ENCODE measurements at regions not wholly inside any gene's neighbourhood (a gene's known extent, or its start where the extent isn't known, plus 50 kb on each side); places are given as distances from the start of the nearest gene placed in this dataset.

DNA sequence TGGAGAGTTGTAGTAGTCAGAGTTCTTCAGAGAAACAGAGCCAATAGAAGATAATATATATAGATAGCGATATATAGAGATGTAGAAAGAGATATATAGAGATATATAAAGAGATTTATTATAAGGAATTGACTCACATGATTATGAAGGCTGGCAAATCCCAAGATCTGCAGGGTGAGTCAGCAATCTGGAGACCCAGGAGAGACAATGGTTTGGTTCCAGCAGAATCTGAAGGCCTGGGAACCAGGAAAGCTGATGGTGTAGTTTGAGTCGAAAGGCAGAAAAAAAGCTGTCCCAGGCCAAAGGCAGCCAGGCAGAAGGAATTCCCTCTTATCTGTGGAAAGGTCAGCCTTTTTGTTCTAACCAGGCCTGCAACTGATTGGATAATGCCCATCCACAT is 194.1 kb downstream of the NUFIP1 start:
- no peaks in the 10 kb centered on the region for H3K27me3 ChIP-seq (ENCODE audit: insufficient read depth in 3 of 3, low read length in 2 of 3)
- intact Hi-C loops (cut with DNase I): no loop called here
- H3K4me3 ChIP-seq: no peak overlapping the region
- no peaks in the 10 kb centered on the region for H3K4me1 ChIP-seq
- TF ChIP-seq, protein P1, sequence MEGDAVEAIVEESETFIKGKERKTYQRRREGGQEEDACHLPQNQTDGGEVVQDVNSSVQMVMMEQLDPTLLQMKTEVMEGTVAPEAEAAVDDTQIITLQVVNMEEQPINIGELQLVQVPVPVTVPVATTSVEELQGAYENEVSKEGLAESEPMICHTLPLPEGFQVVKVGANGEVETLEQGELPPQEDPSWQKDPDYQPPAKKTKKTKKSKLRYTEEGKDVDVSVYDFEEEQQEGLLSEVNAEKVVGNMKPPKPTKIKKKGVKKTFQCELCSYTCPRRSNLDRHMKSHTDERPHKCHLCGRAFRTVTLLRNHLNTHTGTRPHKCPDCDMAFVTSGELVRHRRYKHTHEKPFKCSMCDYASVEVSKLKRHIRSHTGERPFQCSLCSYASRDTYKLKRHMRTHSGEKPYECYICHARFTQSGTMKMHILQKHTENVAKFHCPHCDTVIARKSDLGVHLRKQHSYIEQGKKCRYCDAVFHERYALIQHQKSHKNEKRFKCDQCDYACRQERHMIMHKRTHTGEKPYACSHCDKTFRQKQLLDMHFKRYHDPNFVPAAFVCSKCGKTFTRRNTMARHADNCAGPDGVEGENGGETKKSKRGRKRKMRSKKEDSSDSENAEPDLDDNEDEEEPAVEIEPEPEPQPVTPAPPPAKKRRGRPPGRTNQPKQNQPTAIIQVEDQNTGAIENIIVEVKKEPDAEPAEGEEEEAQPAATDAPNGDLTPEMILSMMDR (IDR thresholded peaks at IDR 0.05): no peak
- no peaks in the 10 kb centered on the region for H3K9me3 ChIP-seq
- 87 to 96% (median 94%) methylated on average over 2 of the region's 2 CpGs for WGBS, 3 donors
- H3K36me3 ChIP-seq (ENCODE audit: insufficient read depth in 1 of 2, low read depth in 1 of 2): no peaks in the 10 kb centered on the region
- ATAC-seq (no peak), DNase-seq (no peak)
- no peak overlapping the region for H3K27ac ChIP-seq

DNA sequence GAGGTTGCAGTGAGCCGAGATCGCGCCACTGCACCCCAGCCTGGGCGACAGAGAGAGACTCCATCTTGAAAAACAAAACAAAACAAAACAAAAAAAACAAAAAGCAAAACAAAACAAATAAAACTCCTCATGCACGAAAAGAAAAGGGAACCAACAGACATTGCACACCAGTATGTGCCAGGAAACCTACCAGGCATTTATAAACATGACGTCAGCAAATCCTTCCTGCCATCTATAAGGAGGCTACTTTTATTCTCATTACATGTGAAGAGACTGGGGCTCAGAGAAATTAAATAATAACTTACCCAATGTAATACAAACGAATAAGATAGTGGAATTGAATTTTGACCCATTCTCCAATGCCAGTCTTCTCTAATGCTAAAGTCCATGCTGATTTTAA is 197.2 kb downstream of the NUFIP1 start:
- H3K27me3 ChIP-seq (ENCODE audit: insufficient read depth in 3 of 3, low read length in 2 of 3): no peaks in the 10 kb centered on the region
- no peak overlapping the region for H3K4me3 ChIP-seq
- DNase-seq (no peak), ATAC-seq (no peak)
- no peaks in the 10 kb centered on the region for H3K9me3 ChIP-seq
- no peak overlapping the region for H3K27ac ChIP-seq
- H3K4me1 ChIP-seq: no peaks in the 10 kb centered on the region
- WGBS, 3 donors: 81 to 88% (median 85%) methylated on average over 7 of the region's 7 CpGs
- H3K36me3 ChIP-seq (ENCODE audit: insufficient read depth in 1 of 2, low read depth in 1 of 2): no peaks in the 10 kb centered on the region
- intact Hi-C loops (cut with DNase I): no loop called here
- TF ChIP-seq, protein P1 (IDR thresholded peaks at IDR 0.05): no peak

DNA sequence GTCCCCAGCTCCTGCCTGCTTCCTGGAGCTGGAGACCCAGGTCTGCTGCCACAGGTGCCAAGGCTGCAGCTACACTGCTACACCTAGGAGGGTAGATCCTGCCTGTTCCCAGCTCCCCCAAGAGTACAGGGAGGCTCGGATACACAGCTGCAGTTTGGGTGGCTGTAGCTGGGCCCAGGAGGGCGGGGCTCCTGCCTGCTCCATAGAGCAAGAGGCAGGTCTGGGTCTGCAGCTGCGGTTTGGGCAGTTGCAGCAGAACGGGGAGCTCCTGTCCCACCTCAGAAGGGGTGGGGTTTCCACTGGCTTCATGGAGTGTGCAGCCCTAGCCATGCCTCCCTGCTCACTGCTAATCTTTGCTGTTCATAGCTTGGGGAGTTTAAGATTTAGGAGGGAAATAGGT is 199.0 kb downstream of the NUFIP1 start:
- peak in 1 of 4 donors; percentile 42 for ATAC-seq
- Histone ChIP-seq H3K4me1 (no peaks in the 10 kb centered on the region), H3K27me3 (ENCODE audit: insufficient read depth in 3 of 3, low read length in 2 of 3) (no peaks in the 10 kb centered on the region), H3K36me3 (ENCODE audit: insufficient read depth in 1 of 2, low read depth in 1 of 2) (no peaks in the 10 kb centered on the region), H3K9me3 (no peaks in the 10 kb centered on the region), H3K4me3 (no peak overlapping the region), H3K27ac (no peak overlapping the region)
- TF ChIP-seq, protein P1 (IDR thresholded peaks at IDR 0.05): no peak
- 49 to 68% (median 52%) methylated on average over 4 of the region's 4 CpGs for WGBS, 3 donors
- no peak for DNase-seq
- intact Hi-C loops (cut with DNase I): no loop called here

DNA sequence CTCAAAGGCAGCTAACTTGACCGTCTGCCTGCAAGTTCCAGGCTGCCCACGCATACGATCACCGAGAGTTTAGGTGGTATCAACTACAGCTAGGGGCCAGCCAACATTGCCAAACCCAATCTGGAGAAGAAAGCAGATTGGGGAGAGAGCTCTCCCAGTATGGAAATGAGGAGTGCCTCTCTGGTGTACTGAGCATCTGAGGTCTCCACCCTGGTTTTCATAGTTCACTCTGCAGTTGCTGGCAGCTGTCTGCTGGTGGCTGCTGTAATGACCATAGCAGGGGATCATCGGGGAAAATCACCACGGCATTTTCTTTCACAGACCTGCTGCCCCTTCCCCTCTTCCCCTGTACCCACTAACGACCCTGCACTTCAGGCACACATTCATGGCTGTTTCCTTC is 201.7 kb downstream of the NUFIP1 start:
- no peaks in the 10 kb centered on the region for H3K9me3 ChIP-seq
- TF ChIP-seq, protein P1 (IDR thresholded peaks at IDR 0.05): no peak
- WGBS, 3 donors: 72 to 78% (median 75%) methylated on average over 7 of the region's 7 CpGs
- ATAC-seq: no peak
- no peak overlapping the region for H3K27ac ChIP-seq
- H3K4me3 ChIP-seq: no peak overlapping the region
- DNase-seq: no peak
- H3K4me1 ChIP-seq: no peaks in the 10 kb centered on the region
- intact Hi-C loops (cut with DNase I): no loop called here
- no peaks in the 10 kb centered on the region for H3K27me3 ChIP-seq (ENCODE audit: insufficient read depth in 3 of 3, low read length in 2 of 3)
- H3K36me3 ChIP-seq (ENCODE audit: insufficient read depth in 1 of 2, low read depth in 1 of 2): no peaks in the 10 kb centered on the region

DNA sequence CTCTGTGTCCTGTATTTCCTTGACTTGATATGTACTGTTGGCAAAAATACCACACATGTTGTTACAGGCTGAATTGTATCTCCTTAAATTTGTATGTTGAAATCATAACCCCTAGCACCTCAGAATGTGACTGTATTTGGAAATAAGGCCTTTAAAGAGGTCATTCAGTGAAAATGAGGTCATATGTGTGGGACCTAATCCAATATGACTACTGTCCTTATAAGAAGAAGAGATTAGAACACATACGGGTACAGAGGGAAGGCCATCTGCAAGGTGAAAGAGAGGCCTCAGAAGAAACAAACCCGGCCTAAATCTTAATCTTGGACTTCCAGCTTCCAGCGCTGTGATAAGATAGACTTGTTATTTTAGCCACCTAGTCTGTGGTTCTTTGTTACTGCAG is 202.5 kb downstream of the NUFIP1 start:
- intact Hi-C loops (cut with DNase I): loop anchor here in 1 of 2 donors (1.0 kb wide), 1 partner anchor 13 kb away; no protein-coding TSS in a partner anchor
- no peak for ATAC-seq

More for the DNA sequence above, 202.5 kb downstream of the NUFIP1 start:
- TF ChIP-seq, protein P1 (IDR thresholded peaks at IDR 0.05): no peak
- Histone ChIP-seq H3K4me3 (no peak overlapping the region), H3K36me3 (ENCODE audit: insufficient read depth in 1 of 2, low read depth in 1 of 2) (no peaks in the 10 kb centered on the region), H3K27ac (no peak overlapping the region), H3K4me1 (no peaks in the 10 kb centered on the region), H3K27me3 (ENCODE audit: insufficient read depth in 3 of 3, low read length in 2 of 3) (no peaks in the 10 kb centered on the region), H3K9me3 (no peaks in the 10 kb centered on the region)
- WGBS, 3 donors: 70 to 76% (median 72%) methylated on average over 3 of the region's 3 CpGs
- no peak for DNase-seq
